EH (cell line): ENCODE measurements at regions not wholly inside any gene's neighbourhood (a gene's known extent, or its start where the extent isn't known, plus 50 kb on each side); places are given as distances from the start of the nearest gene placed in this dataset.

Source experiments
- DNase-seq: peaks from one replicate; pipeline ENCODE4 v3.0.0-alpha.2; 2015; ENCODE audit warnings: low read depth

GRCh38 chr5:115402822-115403577 is 106.5 kb upstream of the CCDC112 start:
- peak; percentile 86 for DNase-seq

GRCh38 chr5:115402092-115402491 is 105.6 kb upstream of the CCDC112 start:
- DNase-seq = no peak

- DNase-seq = peak; percentile 97
These were observed 102.3 kb upstream of the CCDC112 start for GRCh38 chr5:115398719-115399118.

- DNase-seq = peak; percentile 75
These were observed 100.2 kb upstream of the CCDC112 start for GRCh38 chr5:115396688-115397087.

GRCh38 chr5:115396081-115396480 is 99.6 kb upstream of the CCDC112 start:
- peak; percentile 67 for DNase-seq

GRCh38 chr5:115394531-115394930 is 98.1 kb upstream of the CCDC112 start:
- DNase-seq = no peak

- no peak for DNase-seq
These were observed 96.8 kb upstream of the CCDC112 start for GRCh38 chr5:115393239-115393638.

GRCh38 chr5:115392611-115393010 is 96.2 kb upstream of the CCDC112 start:
- DNase-seq = peak; percentile 90

GRCh38 chr5:115391780-115392179 is 95.3 kb upstream of the CCDC112 start:
- no peak for DNase-seq

- DNase-seq = no peak
These were observed 93.4 kb upstream of the CCDC112 start for GRCh38 chr5:115389799-115390382.

- DNase-seq = peak; percentile 84
These were observed 92.8 kb upstream of the CCDC112 start for GRCh38 chr5:115389034-115389798.

- no peak for DNase-seq
These were observed 91.8 kb upstream of the CCDC112 start for GRCh38 chr5:115388240-115388639.

- no peak for DNase-seq
These were observed 91.4 kb upstream of the CCDC112 start for GRCh38 chr5:115387816-115388215.

GRCh38 chr5:115386657-115387056 is 90.2 kb upstream of the CCDC112 start:
- no peak for DNase-seq

GRCh38 chr5:115384587-115385375 is 88.3 kb upstream of the CCDC112 start:
- no peak for DNase-seq

GRCh38 chr5:115382989-115383388 is 86.5 kb upstream of the CCDC112 start:
- DNase-seq = no peak

- DNase-seq = peak; percentile 12
These were observed 85.6 kb upstream of the CCDC112 start for GRCh38 chr5:115381911-115382662.

GRCh38 chr5:115379622-115380344 is 83.3 kb upstream of the CCDC112 start:
- no peak for DNase-seq

- no peak for DNase-seq
These were observed 82.3 kb upstream of the CCDC112 start for GRCh38 chr5:115378754-115379153.

GRCh38 chr5:115377468-115378217 is 81.2 kb upstream of the CCDC112 start:
- DNase-seq = peak; percentile 96
